Prostate gland (tissue), 2 donors: ENCODE measurements at regions not wholly inside any gene's neighbourhood (a gene's known extent, or its start where the extent isn't known, plus 50 kb on each side); places are given as distances from the start of the nearest gene placed in this dataset.
"Not testable (repeated sequence)": the region's sequence is repeated elsewhere in the genome, so short reads cannot be mapped to it uniquely, and the experiment has no call there.

Experiments used
- POLR2A ChIP-seq: fragments of 450-650 bp; IDR thresholded peaks from one replicate; pipeline ENCODE4 v1.6.1; 2016; ENCODE audit warnings: antibody characterized with exemption, mild to moderate bottlenecking
- POLR2AphosphoS5 ChIP-seq: sonication (generic); formaldehyde crosslinking; IDR thresholded peaks from one replicate; pipeline ENCODE4 v1.6.1; 2017; ENCODE audit warnings: antibody characterized with exemption
- TF ChIP-seq, protein P1 (sequence below), 4 experiments: fragments of 200-600 bp in 2 of 4; fragments of 450-650 bp in 2 of 4; sonication (generic) in 2 of 4; IDR thresholded peaks; 1 replicate in 3 of 4; 2 replicates in 1 of 4; pipeline ENCODE4 v1.5.1; 2016 to 2019; ENCODE audit warnings: antibody characterized with exemption in 4 of 4, mild to moderate bottlenecking in 2 of 4, moderate library complexity in 2 of 4

DNA sequence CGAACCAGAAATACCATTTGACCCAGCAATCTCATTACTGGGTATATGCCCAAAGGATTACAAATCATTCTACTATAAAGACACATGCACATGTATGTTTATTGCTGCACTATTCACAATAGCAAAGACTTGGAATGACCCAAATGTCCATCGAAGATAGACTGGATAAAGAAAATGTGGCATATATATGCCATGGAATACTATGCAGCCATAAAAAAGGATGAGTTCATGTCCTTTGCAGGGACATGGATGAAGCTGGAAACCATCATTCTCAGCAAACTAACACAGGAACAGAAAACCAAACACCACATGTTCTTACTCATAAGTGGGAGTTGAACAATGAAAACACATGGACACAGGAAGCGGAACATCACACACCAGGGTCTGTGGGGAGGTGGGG is 124.5 kb downstream of the CHIC2 start:
- TF ChIP-seq, protein P1, sequence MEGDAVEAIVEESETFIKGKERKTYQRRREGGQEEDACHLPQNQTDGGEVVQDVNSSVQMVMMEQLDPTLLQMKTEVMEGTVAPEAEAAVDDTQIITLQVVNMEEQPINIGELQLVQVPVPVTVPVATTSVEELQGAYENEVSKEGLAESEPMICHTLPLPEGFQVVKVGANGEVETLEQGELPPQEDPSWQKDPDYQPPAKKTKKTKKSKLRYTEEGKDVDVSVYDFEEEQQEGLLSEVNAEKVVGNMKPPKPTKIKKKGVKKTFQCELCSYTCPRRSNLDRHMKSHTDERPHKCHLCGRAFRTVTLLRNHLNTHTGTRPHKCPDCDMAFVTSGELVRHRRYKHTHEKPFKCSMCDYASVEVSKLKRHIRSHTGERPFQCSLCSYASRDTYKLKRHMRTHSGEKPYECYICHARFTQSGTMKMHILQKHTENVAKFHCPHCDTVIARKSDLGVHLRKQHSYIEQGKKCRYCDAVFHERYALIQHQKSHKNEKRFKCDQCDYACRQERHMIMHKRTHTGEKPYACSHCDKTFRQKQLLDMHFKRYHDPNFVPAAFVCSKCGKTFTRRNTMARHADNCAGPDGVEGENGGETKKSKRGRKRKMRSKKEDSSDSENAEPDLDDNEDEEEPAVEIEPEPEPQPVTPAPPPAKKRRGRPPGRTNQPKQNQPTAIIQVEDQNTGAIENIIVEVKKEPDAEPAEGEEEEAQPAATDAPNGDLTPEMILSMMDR (IDR thresholded peaks at IDR 0.05) = not testable (repeated sequence)
- not testable (repeated sequence) for TF ChIP-seq POLR2AphosphoS5, POLR2A
